GM10248 (cell line): ENCODE measurements at regions not wholly inside any gene's neighbourhood (a gene's known extent, or its start where the extent isn't known, plus 50 kb on each side); places are given as distances from the start of the nearest gene placed in this dataset.

Source experiments
- CTCF ChIA-PET: fragments of 300-600 bp; sonication (Branson Sonifier 250); formaldehyde crosslinking; extraction: SDS; loops from one replicate; lab custom pipeline; 2021; ENCODE audit warnings: antibody characterized with exemption; lab: Yijun Ruan, JAX
- POLR2A ChIA-PET: fragments of 350-650 bp; sonication (Branson Sonifier 250); formaldehyde crosslinking; extraction: SDS; loops from one replicate; lab custom pipeline; 2020; ENCODE audit warnings: antibody characterized with exemption; lab: Yijun Ruan, JAX
- DNase-seq: peaks from one replicate; pipeline ENCODE4 v3.0.0; 2012; ENCODE audit errors: extremely low spot score
- TF ChIP-seq, protein P1 (sequence below): IDR thresholded peaks from 2 replicates; pipeline ENCODE4 v1.5.1; 2012; ENCODE audit warnings: mild to moderate bottlenecking, low read depth; ENCODE audit errors: extremely low read depth, missing control alignments, control extremely low read depth

DNA sequence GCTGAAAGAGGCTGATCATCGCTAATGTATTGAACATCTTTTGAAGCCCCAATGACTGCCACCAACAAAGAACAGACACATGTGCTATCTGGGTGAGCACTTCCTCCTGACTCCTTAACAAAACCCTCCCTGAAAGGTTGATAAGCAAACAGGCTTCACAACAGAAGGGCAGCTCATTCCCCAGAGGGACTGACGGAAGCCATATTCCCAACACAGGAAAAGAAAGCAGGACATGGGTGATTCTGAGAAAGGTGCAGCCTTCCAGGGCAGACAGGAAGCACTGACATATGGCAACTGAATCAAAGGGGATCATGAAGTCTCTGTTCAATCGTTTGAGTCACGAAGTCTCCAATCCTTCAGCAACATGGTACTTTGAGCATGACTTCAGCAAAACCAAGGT lies 929.0 kb downstream of the MCTP2 start:
- TF ChIP-seq, protein P1, sequence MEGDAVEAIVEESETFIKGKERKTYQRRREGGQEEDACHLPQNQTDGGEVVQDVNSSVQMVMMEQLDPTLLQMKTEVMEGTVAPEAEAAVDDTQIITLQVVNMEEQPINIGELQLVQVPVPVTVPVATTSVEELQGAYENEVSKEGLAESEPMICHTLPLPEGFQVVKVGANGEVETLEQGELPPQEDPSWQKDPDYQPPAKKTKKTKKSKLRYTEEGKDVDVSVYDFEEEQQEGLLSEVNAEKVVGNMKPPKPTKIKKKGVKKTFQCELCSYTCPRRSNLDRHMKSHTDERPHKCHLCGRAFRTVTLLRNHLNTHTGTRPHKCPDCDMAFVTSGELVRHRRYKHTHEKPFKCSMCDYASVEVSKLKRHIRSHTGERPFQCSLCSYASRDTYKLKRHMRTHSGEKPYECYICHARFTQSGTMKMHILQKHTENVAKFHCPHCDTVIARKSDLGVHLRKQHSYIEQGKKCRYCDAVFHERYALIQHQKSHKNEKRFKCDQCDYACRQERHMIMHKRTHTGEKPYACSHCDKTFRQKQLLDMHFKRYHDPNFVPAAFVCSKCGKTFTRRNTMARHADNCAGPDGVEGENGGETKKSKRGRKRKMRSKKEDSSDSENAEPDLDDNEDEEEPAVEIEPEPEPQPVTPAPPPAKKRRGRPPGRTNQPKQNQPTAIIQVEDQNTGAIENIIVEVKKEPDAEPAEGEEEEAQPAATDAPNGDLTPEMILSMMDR, result no peak
- DNase-seq, result no peak
- ChIA-PET CTCF (no interaction called here), POLR2A (no interaction called here)

DNA sequence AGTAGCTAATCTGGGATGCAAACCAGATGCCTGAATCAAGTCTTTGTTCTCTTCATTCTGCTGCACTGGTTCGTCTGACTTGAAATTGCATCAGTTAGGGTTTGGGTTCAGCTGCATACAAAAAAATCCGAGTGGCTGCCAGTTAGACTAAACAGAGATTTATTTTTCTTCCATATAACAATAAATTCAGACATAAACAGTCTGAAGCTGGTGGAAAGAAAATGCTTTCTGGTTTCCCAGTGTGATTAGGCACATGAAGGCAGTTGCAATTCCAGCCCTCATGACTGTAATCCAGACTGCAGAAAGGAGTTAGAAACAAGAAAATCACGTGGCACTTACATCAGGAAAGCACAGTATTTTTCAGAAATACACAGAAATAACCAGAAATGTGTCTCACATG lies 930.7 kb downstream of the MCTP2 start:
- ChIA-PET POLR2A (no interaction called here), CTCF (interaction anchor here (1.1 kb wide), 1 partner anchor 11 kb away, joined by 3 read pairs; no protein-coding TSS in a partner anchor)
- no peak for DNase-seq
- TF ChIP-seq, protein P1, result no peak

DNA sequence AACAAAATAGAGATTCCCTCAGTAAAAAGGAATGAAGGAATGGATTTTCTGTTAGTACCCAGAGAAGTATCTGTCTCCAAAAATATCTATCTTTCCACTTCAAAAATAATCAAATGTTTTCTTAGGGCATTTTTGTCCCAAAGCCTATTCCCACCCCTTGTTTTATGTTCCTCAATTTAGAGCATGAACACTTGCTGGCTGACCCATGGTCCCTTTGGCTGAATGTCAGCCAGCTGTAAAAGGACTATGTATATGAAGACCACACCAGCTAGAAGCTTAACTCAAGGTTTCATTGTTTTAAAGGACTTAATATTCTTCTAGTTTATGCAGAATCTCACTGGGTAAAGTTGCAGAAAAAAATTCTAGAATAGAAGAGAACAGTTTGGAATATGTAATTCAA lies 931.2 kb downstream of the MCTP2 start:
- TF ChIP-seq, protein P1, result no peak
- ChIA-PET POLR2A (no interaction called here), CTCF (interaction anchor here (1.1 kb wide), 1 partner anchor 11 kb away, joined by 3 read pairs; no protein-coding TSS in a partner anchor)
- no peak for DNase-seq

GRCh38 chr15:95162967-95163531 lies 931.7 kb downstream of the MCTP2 start:
- CTCF ChIA-PET, result no interaction called here
- POLR2A ChIA-PET, result no interaction called here
- no peak for DNase-seq
- TF ChIP-seq, protein P1, result no peak

GRCh38 chr15:95168152-95168551 lies 936.8 kb downstream of the MCTP2 start:
- POLR2A ChIA-PET, result no interaction called here
- DNase-seq, result no peak
- CTCF ChIA-PET, result no interaction called here
- TF ChIP-seq, protein P1, result no peak

DNA sequence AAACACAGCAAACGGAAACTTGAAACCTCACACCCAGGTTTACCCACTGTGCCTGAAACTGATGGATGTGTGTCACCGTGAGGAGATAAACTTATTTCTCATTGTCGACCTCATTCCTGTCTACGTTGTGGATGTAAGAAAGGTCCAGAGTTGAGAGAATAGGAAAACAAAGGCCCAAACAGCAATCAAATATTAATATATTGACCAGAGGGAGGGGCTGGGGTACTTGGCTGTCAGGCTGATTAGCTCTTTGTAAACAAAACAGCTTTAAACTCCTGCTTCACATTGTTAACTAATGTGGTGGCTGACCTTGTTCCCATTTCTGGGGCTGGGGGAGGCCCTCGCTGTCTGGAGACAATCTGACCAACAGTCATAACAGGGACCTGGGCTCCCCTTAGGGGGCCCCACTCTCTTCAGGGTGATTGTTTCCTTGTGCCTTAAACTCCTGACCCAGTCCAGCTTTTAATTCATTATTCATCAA lies 937.6 kb downstream of the MCTP2 start:
- TF ChIP-seq, protein P1, result no peak
- POLR2A ChIA-PET, result no interaction called here
- DNase-seq, result no peak
- CTCF ChIA-PET, result no interaction called here
